GM18505 (cell line): ENCODE measurements at regions not wholly inside any gene's neighbourhood (a gene's known extent, or its start where the extent isn't known, plus 50 kb on each side); places are given as distances from the start of the nearest gene placed in this dataset.

Experiments used
- ATAC-seq: cut with Tn5 transposase; IDR thresholded peaks from one replicate; pipeline ENCODE4 v1.9.1; 2021; ENCODE audit not compliant: unreplicated experiment
- POLR2A ChIP-seq: IDR thresholded peaks from 4 replicates; pipeline ENCODE4 v1.6.1; 2011; ENCODE audit warnings: borderline replicate concordance; ENCODE audit not compliant: insufficient read depth, insufficient read length; ENCODE audit errors: extremely low read depth

- ATAC-seq = no peak
Observed at GRCh38 chr1:242856289-242856688, 331.8 kb upstream of the PLD5 start.

GRCh38 chr1:242854466-242854865, 330.0 kb upstream of the PLD5 start:
- no peak for TF ChIP-seq POLR2A
- no peak for ATAC-seq

More at GRCh38 chr1:242856289-242856688, 331.8 kb upstream of the PLD5 start:
- TF ChIP-seq POLR2A = no peak

DNA sequence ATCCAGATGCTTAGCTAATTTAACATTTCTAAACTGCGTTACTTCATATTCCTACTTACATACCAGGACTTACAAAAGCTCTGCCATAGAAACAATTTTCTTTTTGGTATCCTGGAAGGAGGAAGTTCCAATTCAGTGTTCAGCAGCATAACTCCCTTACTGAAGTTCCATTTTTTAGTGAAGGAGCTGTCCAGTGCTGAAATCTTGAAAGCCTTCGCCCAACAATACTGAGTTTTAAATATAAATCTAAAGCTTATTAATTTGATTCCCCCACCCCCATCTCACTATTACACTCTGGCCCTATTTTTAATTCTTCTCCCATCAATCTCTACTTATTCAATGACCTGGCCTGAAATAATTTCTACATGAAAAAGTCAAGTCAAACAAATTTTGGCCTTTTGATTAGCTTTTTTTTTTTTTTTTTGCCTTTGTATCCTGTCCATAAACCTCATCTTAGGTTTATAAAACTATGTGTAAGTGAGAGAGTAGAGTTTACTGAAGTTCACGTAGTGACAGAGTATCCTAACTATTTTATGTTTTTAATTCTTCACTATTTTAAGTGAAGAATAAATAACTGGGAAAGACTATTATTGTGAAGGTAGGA, 323.0 kb upstream of the PLD5 start:
- no peak for TF ChIP-seq POLR2A
- no peak for ATAC-seq

- TF ChIP-seq POLR2A = no peak
- no peak for ATAC-seq
Observed at GRCh38 chr1:242842094-242842493, 317.6 kb upstream of the PLD5 start.

- no peak for ATAC-seq
- no peak for TF ChIP-seq POLR2A
Observed at GRCh38 chr1:242839101-242839500, 314.6 kb upstream of the PLD5 start.

DNA sequence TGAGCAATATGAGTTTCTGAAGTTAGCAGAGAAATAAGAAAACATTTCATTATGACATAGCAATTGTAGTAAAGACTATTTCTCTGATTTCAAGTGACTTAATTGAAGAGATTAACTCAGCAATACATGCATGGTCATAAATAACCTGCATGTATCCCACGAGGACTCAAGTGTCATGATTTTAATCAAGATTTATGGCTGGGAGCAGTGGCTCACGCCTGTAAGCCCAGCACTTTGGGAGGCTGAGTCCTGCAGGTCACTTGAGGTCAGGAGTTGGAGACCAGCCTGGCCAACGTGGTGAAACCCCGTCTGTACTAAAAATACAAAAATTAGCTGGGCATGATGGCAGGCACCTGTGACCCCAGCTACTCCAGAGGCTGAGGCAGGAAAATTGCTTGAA, 311.9 kb upstream of the PLD5 start:
- no peak for ATAC-seq
- no peak for TF ChIP-seq POLR2A

DNA sequence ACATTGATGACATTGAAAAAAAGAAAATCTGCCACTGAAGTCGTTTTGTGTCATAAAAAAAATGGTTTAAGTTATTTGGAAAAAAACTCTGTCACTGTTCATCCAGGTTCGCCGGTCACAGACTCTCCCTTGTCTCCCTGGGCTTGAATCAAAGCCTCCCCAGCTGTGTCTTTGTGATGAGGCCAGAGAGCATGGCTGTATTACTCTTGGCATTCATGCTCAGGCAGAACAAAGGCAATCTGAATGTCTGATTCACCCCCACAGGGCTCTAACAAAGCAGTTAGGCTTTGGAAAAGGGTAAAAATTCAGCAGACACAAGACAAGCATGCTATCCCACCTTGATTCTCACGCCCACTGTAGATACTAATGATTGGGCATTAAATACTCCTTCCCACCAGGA, 304.3 kb upstream of the PLD5 start:
- TF ChIP-seq POLR2A = no peak
- no peak for ATAC-seq

DNA sequence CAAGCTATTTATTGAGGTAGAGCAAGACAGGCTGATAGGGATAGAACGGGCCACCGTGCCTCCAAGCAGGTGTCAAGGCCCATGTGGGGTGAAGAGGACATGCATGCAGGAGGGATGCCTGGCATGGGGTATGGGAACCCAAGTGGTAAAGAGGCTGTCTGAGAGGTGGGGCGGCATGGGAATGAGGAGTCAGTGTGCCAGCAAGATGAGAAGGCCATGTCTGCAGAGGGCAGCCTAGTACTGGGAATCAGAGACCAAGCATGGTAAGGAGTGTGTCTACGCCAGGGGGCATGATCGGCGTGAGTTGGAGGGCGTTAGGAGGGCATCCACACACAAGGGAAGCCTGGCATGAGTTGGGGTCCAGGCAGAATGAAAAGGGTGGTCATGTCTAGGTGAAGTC, 303.7 kb upstream of the PLD5 start:
- no peak for ATAC-seq

DNA sequence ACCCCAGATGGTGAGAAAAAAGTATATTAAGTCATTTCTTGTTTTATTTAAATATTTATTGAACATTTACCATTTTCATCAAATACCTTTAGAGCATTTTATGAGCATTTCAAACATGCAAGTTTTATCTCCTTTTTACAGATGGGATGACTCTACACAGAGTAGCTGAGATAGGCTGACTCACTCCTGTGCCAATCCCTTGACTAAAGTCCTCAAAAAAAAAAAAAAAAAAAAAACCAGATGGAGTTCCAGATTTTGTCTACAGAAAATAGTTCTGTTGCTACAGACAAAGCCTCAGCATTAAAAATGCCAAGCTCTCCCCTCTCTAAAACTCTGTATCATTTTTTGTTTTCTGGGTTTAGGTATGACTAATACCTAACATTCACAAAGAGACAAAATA, 303.0 kb upstream of the PLD5 start:
- ATAC-seq = no peak
- TF ChIP-seq POLR2A = no peak

More for the DNA sequence above, 303.7 kb upstream of the PLD5 start:
- TF ChIP-seq POLR2A = no peak

DNA sequence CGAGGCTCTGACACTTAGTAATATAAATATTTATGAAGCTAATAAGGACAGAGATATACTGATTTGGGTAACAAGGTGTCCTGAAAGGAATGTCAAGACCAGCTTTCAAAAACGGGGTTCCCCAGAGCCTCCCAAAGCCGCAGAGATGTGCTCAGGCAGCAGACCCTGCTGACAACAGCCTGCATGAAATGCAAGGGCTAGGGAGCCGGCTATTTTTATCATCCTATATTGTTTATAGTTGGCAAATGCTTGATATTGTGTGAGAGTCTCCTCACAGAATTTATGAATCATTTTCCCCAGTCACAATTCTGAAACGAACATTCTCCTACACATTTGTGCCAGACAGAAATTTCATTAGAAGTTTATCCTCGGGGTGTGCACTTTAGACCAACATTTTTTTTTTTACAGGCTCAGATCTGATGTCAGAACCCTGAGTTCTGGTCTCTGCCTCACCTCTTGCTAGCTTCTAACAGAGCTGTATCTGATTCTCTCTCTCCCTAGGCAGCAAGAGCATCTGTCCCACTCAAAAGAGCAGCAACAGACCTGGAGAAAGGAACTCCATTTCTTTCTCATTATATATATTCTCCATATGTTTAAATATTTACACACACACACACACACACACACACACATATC, 302.3 kb upstream of the PLD5 start:
- ATAC-seq = no peak
- TF ChIP-seq POLR2A = no peak

DNA sequence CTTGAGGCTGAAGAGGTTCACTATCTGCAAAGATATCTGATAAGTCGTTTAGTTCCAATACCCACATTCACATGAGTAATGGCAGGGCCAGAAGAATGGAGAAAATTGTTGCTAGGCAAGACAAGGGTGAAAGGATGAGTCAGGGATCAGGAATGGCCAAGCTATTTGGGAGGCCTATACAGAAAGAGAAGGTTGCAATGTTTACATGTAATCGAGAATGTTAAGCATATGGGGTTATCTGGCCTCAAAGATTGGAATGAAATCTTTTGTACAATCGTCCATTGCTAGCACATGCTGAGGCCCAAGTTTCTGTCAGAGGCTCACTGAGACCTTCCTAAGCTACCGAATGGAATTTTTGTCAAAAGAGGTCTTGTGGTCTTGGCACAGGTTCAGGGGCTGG, 299.9 kb upstream of the PLD5 start:
- no peak for ATAC-seq
- no peak for TF ChIP-seq POLR2A

DNA sequence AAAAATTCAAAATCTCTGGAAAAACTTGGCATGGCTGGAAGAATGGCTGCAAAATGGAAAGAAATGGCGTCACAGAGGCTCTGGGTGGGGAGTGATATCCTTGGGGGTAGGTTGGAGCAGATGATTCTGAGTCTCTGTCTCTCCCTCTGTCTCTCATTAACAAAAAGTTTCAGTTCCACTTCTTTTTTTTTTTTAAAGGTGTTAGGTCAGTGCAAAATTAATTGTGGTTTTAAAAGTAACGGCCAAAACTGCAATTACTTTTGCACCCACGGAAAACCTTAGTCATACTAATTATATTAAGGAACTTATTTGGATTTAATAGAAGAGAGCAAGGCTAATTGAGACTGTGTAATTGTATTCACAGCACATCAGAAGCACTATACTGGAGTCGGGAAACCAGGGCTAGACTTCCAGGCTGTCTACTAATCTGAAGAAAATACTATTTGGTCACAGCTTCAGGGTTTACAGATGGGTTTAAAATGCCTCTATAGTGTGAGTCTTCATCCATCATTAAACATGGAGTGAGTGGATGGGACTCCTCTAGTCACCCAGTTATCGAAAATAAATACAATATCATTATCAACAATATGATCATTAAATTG, 289.1 kb upstream of the PLD5 start:
- ATAC-seq = peak; percentile 94

GRCh38 chr1:242811092-242811840, 286.8 kb upstream of the PLD5 start:
- ATAC-seq = no peak
- no peak for TF ChIP-seq POLR2A

More for the DNA sequence above, 289.1 kb upstream of the PLD5 start:
- no peak for TF ChIP-seq POLR2A
